ENCODE measurements at regions not wholly inside any gene's neighbourhood (a gene's known extent, or its start where the extent isn't known, plus 50 kb on each side); places are given as distances from the start of the nearest gene placed in this dataset.
"Not testable (repeated sequence)": the region's sequence is repeated elsewhere in the genome, so short reads cannot be mapped to it uniquely, and the experiment has no call there.

DNA sequence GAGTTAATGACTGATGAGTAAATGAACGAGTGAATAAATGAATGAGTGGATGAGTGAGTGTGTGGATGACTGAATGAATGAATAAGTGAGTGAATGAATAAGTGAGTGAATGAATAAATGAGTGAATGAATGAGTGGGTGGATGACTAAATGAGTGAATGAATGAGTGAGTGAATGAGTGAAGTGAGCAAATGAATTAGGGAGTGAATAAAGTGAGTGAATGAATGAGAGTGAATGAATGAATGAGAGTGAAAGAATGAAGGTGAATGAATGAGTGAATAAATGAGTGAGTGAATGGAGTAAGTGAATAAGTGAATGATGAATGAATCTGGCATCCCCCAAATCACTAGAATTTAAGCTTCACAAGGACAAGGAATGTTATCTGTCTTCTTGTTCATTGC, 1253.0 kb downstream of the TYW1 start:
- no peaks in the 10 kb centered on the region for H3K27me3 Mint-ChIP-seq
- H3K4me3 ChIP-seq (ENCODE audit: control insufficient read depth in 1 of 2, extremely low read depth in 1 of 2, low read length in 1 of 2), result no peak overlapping the region

DNA sequence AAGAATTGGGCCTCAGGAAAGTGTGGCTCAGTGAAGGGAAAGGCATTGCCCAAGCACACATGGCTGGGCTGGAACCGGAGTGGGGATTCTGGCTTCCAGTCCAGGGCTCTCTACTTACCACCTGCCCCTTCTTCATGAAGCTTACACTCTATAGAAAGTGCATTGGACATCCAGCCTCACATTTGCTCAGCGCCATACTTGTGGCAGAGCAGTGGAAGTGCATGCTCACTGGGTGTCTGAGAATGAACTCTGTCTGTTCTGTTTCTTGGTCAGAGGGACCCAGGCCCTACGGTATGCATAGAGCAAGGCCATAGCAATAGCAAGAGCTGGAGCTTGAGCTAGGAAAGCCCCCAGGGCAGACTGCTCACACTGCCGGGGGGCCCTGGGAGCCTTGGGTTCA, 1253.5 kb downstream of the TYW1 start:
- no peaks in the 10 kb centered on the region for H3K36me3 ChIP-seq (ENCODE audit: control insufficient read depth in 2 of 2, extremely low read depth in 1 of 2, insufficient read depth in 1 of 2, low read length in 1 of 2)
- Mint-ChIP-seq H3K4me1 (no peaks in the 10 kb centered on the region), H3K27me3 (no peaks in the 10 kb centered on the region), H3K36me3 (no peaks in the 10 kb centered on the region), H3K9me3 (peaks cover 12 to 32% (median 20%) of the 10 kb centered on the region in 3 donors), H3K27ac (no peak overlapping the region), H3K4me3 (no peak overlapping the region)
- H3K4me1 ChIP-seq (ENCODE audit: control insufficient read depth in 1 of 2, extremely low read depth in 1 of 2, insufficient read depth in 2 of 2, low read length in 2 of 2), result no peaks in the 10 kb centered on the region
- no peak overlapping the region for H3K4me3 ChIP-seq (ENCODE audit: control insufficient read depth in 1 of 2, extremely low read depth in 1 of 2, low read length in 1 of 2)
- ChIA-PET CTCF (no interaction called here), POLR2A (no interaction called here)
- DNase-seq (no peak), ATAC-seq (replicated peaks in 1 of 4) (no peak)
- no peaks in the 10 kb centered on the region for H3K27me3 ChIP-seq (replicated peaks in 1 of 2; ENCODE audit: control insufficient read depth in 2 of 2, extremely low read depth in 1 of 2, insufficient read depth in 2 of 2, low read length in 1 of 2)
- H3K9me3 ChIP-seq, result no peaks in the 10 kb centered on the region
- H3K27ac ChIP-seq (ENCODE audit: low read length), result no peak overlapping the region
- WGBS (ENCODE audit: insufficient coverage), result 88% methylated on average over 4 of the region's 4 CpGs

More for the DNA sequence above, 1253.0 kb downstream of the TYW1 start:
- H3K9me3 ChIP-seq, result no peaks in the 10 kb centered on the region
- no peak overlapping the region for H3K27ac Mint-ChIP-seq
- H3K36me3 ChIP-seq (ENCODE audit: control insufficient read depth in 2 of 2, extremely low read depth in 1 of 2, insufficient read depth in 1 of 2, low read length in 1 of 2), result no peaks in the 10 kb centered on the region
- H3K27me3 ChIP-seq (replicated peaks in 1 of 2; ENCODE audit: control insufficient read depth in 2 of 2, extremely low read depth in 1 of 2, insufficient read depth in 2 of 2, low read length in 1 of 2), result no peaks in the 10 kb centered on the region
- DNase-seq, result no peak
- CTCF ChIA-PET, result no interaction called here
- peaks cover 16 to 33% (median 22%) of the 10 kb centered on the region in 3 donors for H3K9me3 Mint-ChIP-seq
- no peaks in the 10 kb centered on the region for H3K4me1 Mint-ChIP-seq
- ATAC-seq (replicated peaks in 1 of 4), result no peak
- no peaks in the 10 kb centered on the region for H3K4me1 ChIP-seq (ENCODE audit: control insufficient read depth in 1 of 2, extremely low read depth in 1 of 2, insufficient read depth in 2 of 2, low read length in 2 of 2)
- H3K4me3 Mint-ChIP-seq, result no peak overlapping the region
- no peaks in the 10 kb centered on the region for H3K36me3 Mint-ChIP-seq
- no peak overlapping the region for H3K27ac ChIP-seq (ENCODE audit: low read length)
- POLR2A ChIA-PET, result no interaction called here
- WGBS (ENCODE audit: insufficient coverage), result 70% methylated on average over 1 of the region's 1 CpG

DNA sequence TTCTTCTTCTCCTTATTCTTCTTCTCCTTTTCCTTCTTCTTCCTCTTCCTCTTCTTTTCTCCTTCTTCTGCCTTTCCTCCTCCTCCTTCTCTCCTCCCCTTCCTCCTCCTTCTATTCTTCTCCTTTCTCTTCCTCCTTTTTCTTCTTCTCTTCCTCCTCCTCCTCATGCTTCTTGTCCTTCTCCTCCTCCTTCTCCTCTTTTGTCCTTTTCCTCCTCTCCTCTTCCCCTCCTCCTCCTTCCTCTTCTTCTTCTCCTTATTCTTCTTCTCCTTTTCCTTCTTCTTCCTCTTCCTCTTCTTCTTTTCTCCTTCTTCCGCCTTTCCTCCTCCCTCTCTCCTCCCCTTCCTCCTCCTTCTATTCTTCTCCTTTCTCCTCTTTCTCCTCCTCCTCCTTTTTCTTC, 1258.2 kb downstream of the TYW1 start:
- H3K36me3 ChIP-seq (ENCODE audit: control insufficient read depth in 2 of 2, extremely low read depth in 1 of 2, insufficient read depth in 1 of 2, low read length in 1 of 2); CTCF ChIA-PET; H3K27me3 ChIP-seq (replicated peaks in 1 of 2; ENCODE audit: control insufficient read depth in 2 of 2, extremely low read depth in 1 of 2, insufficient read depth in 2 of 2, low read length in 1 of 2); ATAC-seq (replicated peaks in 1 of 4); H3K27ac Mint-ChIP-seq; H3K4me1 Mint-ChIP-seq; H3K4me3 ChIP-seq (ENCODE audit: control insufficient read depth in 1 of 2, extremely low read depth in 1 of 2, low read length in 1 of 2); DNase-seq; H3K9me3 ChIP-seq; H3K27ac ChIP-seq (ENCODE audit: low read length); H3K4me3 Mint-ChIP-seq; H3K4me1 ChIP-seq (ENCODE audit: control insufficient read depth in 1 of 2, extremely low read depth in 1 of 2, insufficient read depth in 2 of 2, low read length in 2 of 2); H3K27me3 Mint-ChIP-seq; POLR2A ChIA-PET; H3K36me3 Mint-ChIP-seq: not testable (repeated sequence)
- H3K9me3 Mint-ChIP-seq, result peaks cover 3 to 21% (median 20%) of the 10 kb centered on the region in 3 donors
- WGBS (ENCODE audit: insufficient coverage), result 82% methylated on average over 1 of the region's 1 CpG

DNA sequence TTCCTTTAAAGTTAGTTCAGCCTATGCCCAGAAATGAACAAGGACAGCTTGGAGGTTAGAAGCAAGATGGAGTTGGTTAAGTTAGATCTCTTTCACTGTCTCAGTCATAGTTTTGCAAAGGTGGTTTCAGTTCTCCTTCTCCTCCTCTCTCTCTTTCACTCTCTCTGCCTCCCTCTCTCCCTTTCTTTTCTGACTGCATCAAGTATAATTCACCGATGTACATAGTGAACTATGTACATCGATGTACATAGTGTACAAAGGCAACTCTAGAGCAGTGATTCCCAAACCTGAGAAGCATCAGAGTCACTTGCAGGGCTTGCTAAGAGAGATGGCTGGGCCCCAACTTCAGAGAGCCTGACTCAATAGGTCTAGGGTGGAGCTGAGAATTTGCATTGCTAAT, 1259.7 kb downstream of the TYW1 start:
- Mint-ChIP-seq H3K36me3 (no peaks in the 10 kb centered on the region), H3K9me3 (peaks cover 4 to 33% (median 24%) of the 10 kb centered on the region in 3 donors), H3K27me3 (no peaks in the 10 kb centered on the region), H3K27ac (no peak overlapping the region), H3K4me1 (no peaks in the 10 kb centered on the region), H3K4me3 (no peak overlapping the region)
- no peak overlapping the region for H3K4me3 ChIP-seq (ENCODE audit: control insufficient read depth in 1 of 2, extremely low read depth in 1 of 2, low read length in 1 of 2)
- ChIA-PET POLR2A (no interaction called here), CTCF (interaction anchor here in 1 of 2 donors (0.5 kb wide), 1 partner anchor 921 kb away, joined by 3 read pairs; no protein-coding TSS in a partner anchor)
- no peaks in the 10 kb centered on the region for H3K27me3 ChIP-seq (replicated peaks in 1 of 2; ENCODE audit: control insufficient read depth in 2 of 2, extremely low read depth in 1 of 2, insufficient read depth in 2 of 2, low read length in 1 of 2)
- DNase-seq (no peak), ATAC-seq (replicated peaks in 1 of 4) (no peak)
- H3K4me1 ChIP-seq (ENCODE audit: control insufficient read depth in 1 of 2, extremely low read depth in 1 of 2, insufficient read depth in 2 of 2, low read length in 2 of 2), result no peaks in the 10 kb centered on the region
- no peaks in the 10 kb centered on the region for H3K9me3 ChIP-seq
- H3K27ac ChIP-seq (ENCODE audit: low read length), result no peak overlapping the region
- WGBS (ENCODE audit: insufficient coverage), result 100% methylated on average over 2 of the region's 2 CpGs
- no peaks in the 10 kb centered on the region for H3K36me3 ChIP-seq (ENCODE audit: control insufficient read depth in 2 of 2, extremely low read depth in 1 of 2, insufficient read depth in 1 of 2, low read length in 1 of 2)

DNA sequence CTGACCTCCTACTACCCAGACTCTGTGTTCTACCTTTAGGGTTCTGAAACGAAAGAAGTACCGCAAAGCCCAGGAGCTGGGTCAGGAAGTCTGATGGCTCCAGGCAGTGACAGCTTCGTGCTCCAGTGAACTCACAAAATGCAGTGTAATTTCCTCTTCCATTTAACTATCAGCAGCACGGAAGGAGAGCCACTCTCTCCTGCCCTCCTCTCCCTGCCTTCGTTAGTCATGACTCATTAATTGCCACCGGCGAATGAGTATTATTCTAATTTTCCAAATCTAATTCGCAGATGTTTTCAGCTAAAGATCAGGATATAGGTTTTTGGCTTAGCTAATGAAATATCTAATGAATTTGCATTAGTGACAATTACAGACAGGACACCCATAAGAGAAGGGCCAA, 1262.0 kb downstream of the TYW1 start:
- Histone ChIP-seq H3K9me3 (no peaks in the 10 kb centered on the region), H3K4me1 (ENCODE audit: control insufficient read depth in 1 of 2, extremely low read depth in 1 of 2, insufficient read depth in 2 of 2, low read length in 2 of 2) (no peaks in the 10 kb centered on the region), H3K36me3 (ENCODE audit: control insufficient read depth in 2 of 2, extremely low read depth in 1 of 2, insufficient read depth in 1 of 2, low read length in 1 of 2) (no peaks in the 10 kb centered on the region), H3K27ac (ENCODE audit: low read length) (no peak overlapping the region), H3K27me3 (replicated peaks in 1 of 2; ENCODE audit: control insufficient read depth in 2 of 2, extremely low read depth in 1 of 2, insufficient read depth in 2 of 2, low read length in 1 of 2) (no peaks in the 10 kb centered on the region), H3K4me3 (ENCODE audit: control insufficient read depth in 1 of 2, extremely low read depth in 1 of 2, low read length in 1 of 2) (no peak overlapping the region)
- H3K27me3 Mint-ChIP-seq, result no peaks in the 10 kb centered on the region
- peaks cover 9 to 29% (median 17%) of the 10 kb centered on the region in 3 donors for H3K9me3 Mint-ChIP-seq
- H3K4me1 Mint-ChIP-seq, result no peaks in the 10 kb centered on the region
- H3K27ac Mint-ChIP-seq, result no peak overlapping the region
- no peaks in the 10 kb centered on the region for H3K36me3 Mint-ChIP-seq
- no peak overlapping the region for H3K4me3 Mint-ChIP-seq
- CTCF ChIA-PET, result interaction anchor here in 1 of 2 donors (0.6 kb wide), 1 partner anchor 42 kb away, joined by 7 read pairs; no protein-coding TSS in a partner anchor
- DNase-seq (no peak), ATAC-seq (replicated peaks in 1 of 4) (no peak)
- 20% methylated on average over 4 of the region's 8 CpGs for WGBS (ENCODE audit: insufficient coverage)
- POLR2A ChIA-PET, result no interaction called here

DNA sequence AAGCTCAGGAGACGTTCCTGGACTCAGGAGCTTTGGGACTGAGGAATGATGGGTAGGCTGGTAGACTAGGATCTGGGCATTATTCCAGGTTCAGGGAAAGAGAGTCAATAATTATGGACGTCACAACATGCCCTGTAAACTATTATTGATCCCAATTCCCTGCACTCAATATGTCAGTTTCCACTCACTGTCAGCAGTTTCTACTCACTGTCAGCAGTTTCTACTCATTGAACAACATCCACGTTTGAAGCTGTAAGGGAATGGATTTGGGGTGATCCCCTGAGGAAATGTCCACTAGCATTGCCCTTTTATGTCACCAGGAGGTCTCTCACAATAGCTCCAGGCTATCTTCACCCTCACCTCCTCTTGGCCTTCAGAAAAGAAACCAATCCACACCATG, 1268.6 kb downstream of the TYW1 start:
- no peaks in the 10 kb centered on the region for H3K36me3 ChIP-seq (ENCODE audit: control insufficient read depth in 2 of 2, extremely low read depth in 1 of 2, insufficient read depth in 1 of 2, low read length in 1 of 2)
- no peaks in the 10 kb centered on the region for H3K27me3 Mint-ChIP-seq
- no peaks in the 10 kb centered on the region for H3K4me1 Mint-ChIP-seq
- ChIA-PET CTCF (no interaction called here), POLR2A (interaction anchor here in 1 of 2 donors (0.6 kb wide), 1 partner anchor 1831 kb away, joined by 3 read pairs; no protein-coding TSS in a partner anchor)
- peaks cover 18 to 38% (median 23%) of the 10 kb centered on the region in 3 donors for H3K9me3 Mint-ChIP-seq
- H3K27ac Mint-ChIP-seq, result no peak overlapping the region
- ATAC-seq (replicated peaks in 1 of 4) (no peak), DNase-seq (no peak)
- peak overlapping the region in 1 of 2 donors; percentile 18 for H3K4me3 ChIP-seq (ENCODE audit: control insufficient read depth in 1 of 2, extremely low read depth in 1 of 2, low read length in 1 of 2)
- no peaks in the 10 kb centered on the region for H3K36me3 Mint-ChIP-seq
- no peaks in the 10 kb centered on the region for H3K4me1 ChIP-seq (ENCODE audit: control insufficient read depth in 1 of 2, extremely low read depth in 1 of 2, insufficient read depth in 2 of 2, low read length in 2 of 2)
- no peak overlapping the region for H3K27ac ChIP-seq (ENCODE audit: low read length)
- 60% methylated on average over 1 of the region's 3 CpGs for WGBS (ENCODE audit: insufficient coverage)
- H3K27me3 ChIP-seq (replicated peaks in 1 of 2; ENCODE audit: control insufficient read depth in 2 of 2, extremely low read depth in 1 of 2, insufficient read depth in 2 of 2, low read length in 1 of 2), result no peaks in the 10 kb centered on the region
- peaks cover 2% of the 10 kb centered on the region for H3K9me3 ChIP-seq
- H3K4me3 Mint-ChIP-seq, result no peak overlapping the region

DNA sequence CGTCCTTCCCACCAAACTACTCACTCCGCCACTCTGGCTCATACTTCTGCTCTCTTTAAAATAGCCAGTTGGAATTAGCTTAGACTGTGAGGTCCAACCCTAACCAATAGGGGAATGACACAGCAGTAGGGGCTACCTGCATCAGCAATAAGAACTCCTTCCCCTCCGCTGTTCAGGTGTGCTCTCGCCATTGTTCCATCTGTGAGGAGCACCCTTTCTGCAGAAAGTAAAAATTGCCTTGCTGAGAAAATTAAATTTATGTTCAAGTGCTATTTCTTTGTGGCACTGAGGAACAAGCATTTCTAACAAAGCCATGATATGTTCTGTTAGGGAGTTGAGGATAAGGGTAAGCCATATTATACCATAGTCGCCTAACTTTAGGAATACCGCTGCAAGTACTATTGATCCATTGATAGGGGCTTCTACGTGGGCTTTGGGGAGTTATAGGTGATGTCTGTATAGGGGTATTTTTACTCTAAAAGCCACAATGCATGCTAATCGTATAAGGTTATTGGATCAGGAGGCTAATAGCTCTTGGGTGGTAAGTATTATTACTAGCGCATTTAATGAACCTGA, 1269.5 kb downstream of the TYW1 start:
- Histone ChIP-seq H3K36me3 (ENCODE audit: control insufficient read depth in 2 of 2, extremely low read depth in 1 of 2, insufficient read depth in 1 of 2, low read length in 1 of 2) (no peaks in the 10 kb centered on the region), H3K4me3 (ENCODE audit: control insufficient read depth in 1 of 2, extremely low read depth in 1 of 2, low read length in 1 of 2) (no peak overlapping the region), H3K27ac (ENCODE audit: low read length) (no peak overlapping the region), H3K9me3 (peaks cover 2% of the 10 kb centered on the region), H3K4me1 (ENCODE audit: control insufficient read depth in 1 of 2, extremely low read depth in 1 of 2, insufficient read depth in 2 of 2, low read length in 2 of 2) (no peaks in the 10 kb centered on the region), H3K27me3 (replicated peaks in 1 of 2; ENCODE audit: control insufficient read depth in 2 of 2, extremely low read depth in 1 of 2, insufficient read depth in 2 of 2, low read length in 1 of 2) (no peaks in the 10 kb centered on the region)
- no peak overlapping the region for H3K4me3 Mint-ChIP-seq
- H3K9me3 Mint-ChIP-seq, result peaks cover 15 to 32% (median 17%) of the 10 kb centered on the region in 3 donors
- H3K27ac Mint-ChIP-seq, result no peak overlapping the region
- DNase-seq (no peak), ATAC-seq (replicated peaks in 1 of 4) (no peak)
- no peaks in the 10 kb centered on the region for H3K27me3 Mint-ChIP-seq
- H3K36me3 Mint-ChIP-seq, result no peaks in the 10 kb centered on the region
- no peaks in the 10 kb centered on the region for H3K4me1 Mint-ChIP-seq
- 84% methylated on average over 3 of the region's 9 CpGs for WGBS (ENCODE audit: insufficient coverage)
- POLR2A ChIA-PET, result interaction anchor here in 1 of 2 donors (0.6 kb wide), 1 partner anchor 1831 kb away, joined by 3 read pairs; no protein-coding TSS in a partner anchor
- CTCF ChIA-PET, result no interaction called here
